SK-N-MC (cell line): ENCODE measurements at regions not wholly inside any gene's neighbourhood (a gene's known extent, or its start where the extent isn't known, plus 50 kb on each side); places are given as distances from the start of the nearest gene placed in this dataset.

Source experiments
- DNase-seq: peaks from one replicate; pipeline ENCODE4 v3.0.0-alpha.2; 2011; ENCODE audit warnings: low read depth, low spot score
- H3K27ac ChIP-seq: fragments of 200-600 bp; sonication (generic); 2 replicates; pipeline ENCODE4 v1.5.1; 2016; ENCODE audit warnings: mixed run types
- H3K36me3 ChIP-seq: fragments of 200-600 bp; sonication (generic); 2 replicates; pipeline ENCODE4 v1.6.1; 2017; ENCODE audit warnings: antibody characterized with exemption, low read length, mixed read lengths; ENCODE audit not compliant: insufficient read depth
- H3K4me3 ChIP-seq: fragments of 200-600 bp; sonication (generic); 2 replicates; pipeline ENCODE4 v1.5.1; 2016
- H3K9ac ChIP-seq: fragments of 200-600 bp; sonication (generic); 2 replicates; pipeline ENCODE4 v1.8.0; 2017; ENCODE audit warnings: mixed run types, mixed read lengths; ENCODE audit not compliant: insufficient read length
- H3K9me3 ChIP-seq: fragments of 200-600 bp; sonication (generic); 2 replicates; pipeline ENCODE4 v1.6.1; 2017; ENCODE audit warnings: low read depth, mild to moderate bottlenecking, antibody characterized with exemption, low read length, moderate library complexity, mixed read lengths
- EZH2 ChIP-seq: fragments of 200-600 bp; sonication (generic); IDR thresholded peaks from one replicate; pipeline ENCODE4 v1.6.1; 2017; ENCODE audit warnings: antibody characterized with exemption
- FOXP2 ChIP-seq: optimal IDR thresholded peaks from 2 replicates; pipeline ENCODE3; 2011; ENCODE audit warnings: mild to moderate bottlenecking, moderate library complexity; ENCODE audit not compliant: insufficient read depth; ENCODE audit errors: extremely low read length, control extremely low read depth
- POLR2AphosphoS5 ChIP-seq: IDR thresholded peaks from 2 replicates; pipeline ENCODE4 v1.6.1; 2012; ENCODE audit warnings: mild to moderate bottlenecking, low read depth, low read length, borderline replicate concordance

DNA sequence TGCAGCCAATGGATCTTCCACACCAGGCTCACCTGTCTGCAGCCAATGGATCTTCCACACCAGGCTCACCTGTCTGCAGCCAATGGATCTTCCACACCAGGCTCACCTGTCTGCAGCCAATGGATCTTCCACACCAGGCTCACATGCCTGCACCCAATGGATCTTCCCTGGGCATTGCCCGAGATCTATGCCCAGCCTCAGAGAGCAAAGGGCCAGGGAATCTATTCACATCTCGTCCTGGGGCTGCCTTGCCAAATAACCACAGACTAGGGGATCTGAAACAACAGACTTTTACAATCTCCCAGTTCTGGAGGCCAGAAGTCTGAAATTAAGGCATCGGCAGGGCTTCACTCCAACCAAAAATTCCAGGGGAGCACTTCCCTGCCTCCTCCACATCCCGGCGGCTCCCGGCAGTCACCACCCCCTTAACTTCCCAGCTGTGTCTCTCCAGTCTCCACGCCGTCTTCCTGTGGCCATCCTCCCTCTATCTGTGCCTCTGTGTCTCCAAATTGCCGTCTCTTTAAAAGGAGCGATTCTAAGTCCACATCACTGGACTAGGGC lies 92.4 kb upstream of the PPP2R2D start:
- H3K9ac ChIP-seq, result no peak overlapping the region
- no peak for TF ChIP-seq POLR2AphosphoS5
- H3K9me3 ChIP-seq, result no peaks in the 10 kb centered on the region
- no peaks in the 10 kb centered on the region for H3K36me3 ChIP-seq
- DNase-seq, result no peak
- no peak overlapping the region for H3K4me3 ChIP-seq
- H3K27ac ChIP-seq, result no peak overlapping the region

- Histone ChIP-seq H3K27ac (no peak overlapping the region), H3K4me3 (no peak overlapping the region), H3K9ac (no peak overlapping the region), H3K9me3 (no peaks in the 10 kb centered on the region), H3K36me3 (no peaks in the 10 kb centered on the region)
- DNase-seq, result no peak
- TF ChIP-seq FOXP2 (no peak), EZH2 (no peak), POLR2AphosphoS5 (no peak)
Observed at GRCh38 chr10:131810036-131810804, 90.6 kb upstream of the PPP2R2D start.

DNA sequence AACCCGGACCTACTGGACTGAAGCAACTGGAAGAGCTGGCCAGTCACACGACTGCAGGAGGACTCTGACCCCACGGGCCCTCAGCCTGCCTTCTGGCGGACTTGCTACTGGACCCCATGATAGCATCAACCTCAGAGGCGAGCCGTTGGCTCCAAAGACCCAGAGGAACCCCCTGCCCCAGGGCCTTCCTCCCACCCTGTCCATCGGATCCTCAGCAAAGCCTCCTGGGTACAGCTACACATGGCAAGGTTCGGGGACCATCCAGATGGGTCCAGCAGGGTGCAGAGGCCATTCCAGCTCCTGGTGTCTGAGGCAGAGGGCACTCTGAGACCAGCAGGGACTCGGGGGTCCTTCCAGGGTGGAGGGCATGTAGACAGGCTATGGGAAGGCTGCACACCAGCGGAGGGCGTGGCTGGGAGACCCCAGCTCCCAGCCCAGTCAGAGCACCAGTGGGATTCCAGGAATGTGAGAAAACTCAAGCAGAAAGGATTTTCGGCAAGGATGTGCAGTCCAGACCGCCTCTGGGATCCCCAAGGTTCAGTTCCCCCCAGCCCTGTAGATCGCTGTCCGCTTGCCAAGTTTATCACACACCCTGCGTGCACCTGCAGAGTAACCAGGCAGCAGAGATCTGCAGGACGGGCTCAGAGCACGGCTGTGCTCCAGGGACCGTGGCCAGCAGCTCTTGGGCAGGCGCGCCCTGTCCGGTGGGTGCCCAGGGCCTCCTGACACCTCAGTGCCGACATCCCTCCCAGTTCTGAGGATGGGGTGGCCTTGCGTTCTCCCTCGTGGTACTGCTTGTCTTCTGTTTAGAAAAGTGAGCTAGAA lies 89.8 kb upstream of the PPP2R2D start:
- TF ChIP-seq POLR2AphosphoS5, result no peak
- DNase-seq, result no peak
- H3K27ac ChIP-seq, result no peak overlapping the region
- H3K9ac ChIP-seq, result no peak overlapping the region
- no peaks in the 10 kb centered on the region for H3K9me3 ChIP-seq
- H3K36me3 ChIP-seq, result no peaks in the 10 kb centered on the region
- H3K4me3 ChIP-seq, result no peak overlapping the region

- no peak for TF ChIP-seq EZH2
- TF ChIP-seq FOXP2, result no peak
- TF ChIP-seq POLR2AphosphoS5, result no peak
- DNase-seq, result no peak
- H3K9me3 ChIP-seq, result no peaks in the 10 kb centered on the region
Observed at GRCh38 chr10:131811630-131812403, 89.0 kb upstream of the PPP2R2D start.

DNA sequence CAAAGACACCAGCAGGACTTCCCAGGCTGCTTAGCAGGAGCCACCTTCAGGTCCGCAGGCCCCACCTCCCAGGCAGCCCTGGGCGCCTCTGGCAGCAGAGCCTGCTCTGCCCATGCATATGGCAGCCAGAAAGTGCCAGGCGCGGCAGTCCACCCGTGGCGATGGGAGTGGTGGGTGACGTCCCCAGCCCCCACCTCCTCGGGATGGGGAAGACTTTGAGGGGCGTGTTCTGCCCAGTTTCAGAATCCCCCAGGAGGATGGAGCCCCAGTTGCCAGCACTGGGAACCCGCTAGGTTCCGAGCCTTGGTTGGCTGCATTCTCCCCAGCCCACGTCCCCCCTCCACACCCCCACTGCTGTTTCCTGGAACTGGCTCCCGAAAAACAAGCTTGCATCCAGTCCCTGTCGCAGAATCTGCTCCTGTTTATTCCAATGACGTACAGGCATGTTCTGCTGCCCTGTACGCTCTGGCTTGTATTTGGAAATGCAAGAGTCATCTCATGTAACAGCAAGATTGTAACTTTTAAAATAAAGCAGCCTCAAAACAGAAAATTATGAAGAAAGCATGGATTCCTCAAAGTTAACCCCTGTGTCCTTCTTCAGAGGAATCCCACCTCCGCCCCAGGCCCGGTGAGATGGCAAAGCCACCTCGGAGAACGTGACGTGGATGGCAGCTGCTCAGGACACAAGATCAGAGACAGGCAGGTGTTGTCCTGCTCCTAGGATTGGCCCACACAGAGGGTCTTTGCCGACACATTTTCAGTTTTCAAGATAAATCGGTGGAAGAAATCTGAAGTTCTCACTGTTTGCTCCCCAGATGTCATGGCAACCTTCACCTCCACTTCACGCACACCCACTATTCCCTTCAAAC lies 87.8 kb upstream of the PPP2R2D start:
- Histone ChIP-seq H3K4me3 (no peak overlapping the region), H3K27ac (no peak overlapping the region), H3K9me3 (no peaks in the 10 kb centered on the region), H3K9ac (no peak overlapping the region), H3K36me3 (no peaks in the 10 kb centered on the region)
- no peak for TF ChIP-seq FOXP2
- DNase-seq, result no peak

More at GRCh38 chr10:131811630-131812403, 89.0 kb upstream of the PPP2R2D start:
- H3K27ac ChIP-seq, result no peak overlapping the region
- H3K9ac ChIP-seq, result no peak overlapping the region
- H3K36me3 ChIP-seq, result no peaks in the 10 kb centered on the region
- no peak overlapping the region for H3K4me3 ChIP-seq

GRCh38 chr10:131814567-131815265 lies 86.1 kb upstream of the PPP2R2D start:
- Histone ChIP-seq H3K9ac (no peak overlapping the region), H3K4me3 (no peak overlapping the region), H3K9me3 (no peaks in the 10 kb centered on the region), H3K36me3 (no peaks in the 10 kb centered on the region), H3K27ac (no peak overlapping the region)
- DNase-seq, result no peak
- TF ChIP-seq EZH2 (no peak), POLR2AphosphoS5 (no peak), FOXP2 (no peak)
